SK-N-MC (cell line): ENCODE measurements at regions not wholly inside any gene's neighbourhood (a gene's known extent, or its start where the extent isn't known, plus 50 kb on each side); places are given as distances from the start of the nearest gene placed in this dataset.

Source experiments
- EZH2 ChIP-seq: fragments of 200-600 bp; sonication (generic); IDR thresholded peaks from one replicate; pipeline ENCODE4 v1.6.1; 2017; ENCODE audit warnings: antibody characterized with exemption
- POLR2AphosphoS5 ChIP-seq: IDR thresholded peaks from 2 replicates; pipeline ENCODE4 v1.6.1; 2012; ENCODE audit warnings: mild to moderate bottlenecking, low read depth, low read length, borderline replicate concordance

GRCh38 chr16:27727941-27728340 is 178.0 kb downstream of the KATNIP start:
- TF ChIP-seq EZH2, result no peak
- no peak for TF ChIP-seq POLR2AphosphoS5
